ENCODE measurements at regions not wholly inside any gene's neighbourhood (a gene's known extent, or its start where the extent isn't known, plus 50 kb on each side); places are given as distances from the start of the nearest gene placed in this dataset.

- 98% methylated on average over 4 of the region's 4 CpGs for WGBS (ENCODE audit: low lambda C conversion rate, missing lambda C conversion rate)
- Histone ChIP-seq H2AFZ (no peak overlapping the region), H3K27ac (no peak overlapping the region), H3K9me3 (ENCODE audit: low read depth) (no peaks in the 10 kb centered on the region), H3K9me2 (replicated peaks; ENCODE audit: insufficient read depth) (no peaks in the 10 kb centered on the region), H3K4me1 (ENCODE audit: insufficient read depth) (no peaks in the 10 kb centered on the region), H3K79me2 (no peaks in the 10 kb centered on the region), H3K4me3 (no peak overlapping the region), H4K20me1 (ENCODE audit: insufficient read depth, poor library complexity, severe bottlenecking) (no peaks in the 10 kb centered on the region), H3K4me2 (no peak overlapping the region), H3K36me3 (replicated peaks; ENCODE audit: insufficient read depth, low read depth) (no peaks in the 10 kb centered on the region), H3K27me3 (no peaks in the 10 kb centered on the region)
- DNase-seq (ENCODE audit: low spot score) = no peak
- TF ChIP-seq CTCF (IDR thresholded peaks at IDR 0.05; ENCODE audit: poor library complexity) = no peak
- no peak for TF ChIP-seq EZH2phosphoT487 (IDR thresholded peaks at IDR 0.05; ENCODE audit: low read depth, severe bottlenecking, unreplicated experiment)
- no peak for TF ChIP-seq EZH2 (IDR thresholded peaks at IDR 0.05; ENCODE audit: borderline replicate concordance)
These were observed 333.9 kb upstream of the CDH11 start for GRCh38 chr16:65455761-65456160.

- H4K20me1 ChIP-seq (ENCODE audit: insufficient read depth, poor library complexity, severe bottlenecking) = no peaks in the 10 kb centered on the region
- DNase-seq (ENCODE audit: low spot score) = no peak
- H3K9me3 ChIP-seq (ENCODE audit: low read depth) = no peaks in the 10 kb centered on the region
- no peak overlapping the region for H3K4me3 ChIP-seq
- TF ChIP-seq EZH2 (IDR thresholded peaks at IDR 0.05; ENCODE audit: borderline replicate concordance) (no peak), CTCF (IDR thresholded peaks at IDR 0.05; ENCODE audit: poor library complexity) (no peak), EZH2phosphoT487 (IDR thresholded peaks at IDR 0.05; ENCODE audit: low read depth, severe bottlenecking, unreplicated experiment) (no peak)
- H3K9me2 ChIP-seq (replicated peaks; ENCODE audit: insufficient read depth) = no peaks in the 10 kb centered on the region
- H3K79me2 ChIP-seq = no peaks in the 10 kb centered on the region
- H3K4me1 ChIP-seq (ENCODE audit: insufficient read depth) = no peaks in the 10 kb centered on the region
- no peaks in the 10 kb centered on the region for H3K27me3 ChIP-seq
- no peaks in the 10 kb centered on the region for H3K36me3 ChIP-seq (replicated peaks; ENCODE audit: insufficient read depth, low read depth)
- H3K4me2 ChIP-seq = no peak overlapping the region
- WGBS (ENCODE audit: low lambda C conversion rate, missing lambda C conversion rate) = 55% methylated on average over 2 of the region's 2 CpGs
- no peak overlapping the region for H3K27ac ChIP-seq
- no peak overlapping the region for H2AFZ ChIP-seq
These were observed 331.8 kb upstream of the CDH11 start for GRCh38 chr16:65453646-65454045.

- Histone ChIP-seq H3K9me3 (ENCODE audit: low read depth) (no peaks in the 10 kb centered on the region), H3K79me2 (no peaks in the 10 kb centered on the region), H2AFZ (no peak overlapping the region), H3K4me2 (no peak overlapping the region), H3K36me3 (replicated peaks; ENCODE audit: insufficient read depth, low read depth) (no peaks in the 10 kb centered on the region), H3K4me3 (no peak overlapping the region), H3K9me2 (replicated peaks; ENCODE audit: insufficient read depth) (no peaks in the 10 kb centered on the region), H3K4me1 (ENCODE audit: insufficient read depth) (no peaks in the 10 kb centered on the region), H3K27ac (no peak overlapping the region), H3K27me3 (no peaks in the 10 kb centered on the region), H4K20me1 (ENCODE audit: insufficient read depth, poor library complexity, severe bottlenecking) (no peaks in the 10 kb centered on the region)
- TF ChIP-seq EZH2phosphoT487 (IDR thresholded peaks at IDR 0.05; ENCODE audit: low read depth, severe bottlenecking, unreplicated experiment) (no peak), CTCF (IDR thresholded peaks at IDR 0.05; ENCODE audit: poor library complexity) (no peak), EZH2 (IDR thresholded peaks at IDR 0.05; ENCODE audit: borderline replicate concordance) (no peak)
- DNase-seq (ENCODE audit: low spot score) = no peak
- WGBS (ENCODE audit: low lambda C conversion rate, missing lambda C conversion rate) = 86% methylated on average over 1 of the region's 1 CpG
These were observed 327.7 kb upstream of the CDH11 start for GRCh38 chr16:65449526-65449925.

GRCh38 chr16:65446427-65446826 lies 324.6 kb upstream of the CDH11 start:
- Histone ChIP-seq H3K79me2 (no peaks in the 10 kb centered on the region), H3K4me2 (no peak overlapping the region), H2AFZ (no peak overlapping the region), H4K20me1 (ENCODE audit: insufficient read depth, poor library complexity, severe bottlenecking) (no peaks in the 10 kb centered on the region), H3K27me3 (no peaks in the 10 kb centered on the region), H3K9me2 (replicated peaks; ENCODE audit: insufficient read depth) (no peaks in the 10 kb centered on the region), H3K4me3 (no peak overlapping the region), H3K36me3 (replicated peaks; ENCODE audit: insufficient read depth, low read depth) (no peaks in the 10 kb centered on the region), H3K4me1 (ENCODE audit: insufficient read depth) (no peaks in the 10 kb centered on the region), H3K27ac (no peak overlapping the region), H3K9me3 (ENCODE audit: low read depth) (no peaks in the 10 kb centered on the region)
- no peak for TF ChIP-seq EZH2 (IDR thresholded peaks at IDR 0.05; ENCODE audit: borderline replicate concordance)
- no peak for TF ChIP-seq CTCF (IDR thresholded peaks at IDR 0.05; ENCODE audit: poor library complexity)
- TF ChIP-seq EZH2phosphoT487 (IDR thresholded peaks at IDR 0.05; ENCODE audit: low read depth, severe bottlenecking, unreplicated experiment) = no peak
- 90% methylated on average over 2 of the region's 2 CpGs for WGBS (ENCODE audit: low lambda C conversion rate, missing lambda C conversion rate)
- no peak for DNase-seq (ENCODE audit: low spot score)
